Type B pancreatic cell (in vitro differentiated cells): ENCODE measurements at regions not wholly inside any gene's neighbourhood (a gene's known extent, or its start where the extent isn't known, plus 50 kb on each side); places are given as distances from the start of the nearest gene placed in this dataset.

Source experiments
- DNase-seq: peaks from one replicate; pipeline ENCODE4 v3.0.0; 2021; ENCODE audit warnings: mixed read lengths; ENCODE audit not compliant: unreplicated experiment; ENCODE audit errors: extremely low spot score
- H3K27ac Mint-ChIP-seq: 2 replicates; pipeline ENCODE4 v1.8.0; 2021; ENCODE audit warnings: mild to moderate bottlenecking, mixed read lengths
- H3K27me3 Mint-ChIP-seq: 2 replicates; pipeline ENCODE4 v1.8.0; 2021; ENCODE audit warnings: mixed read lengths
- H3K36me3 Mint-ChIP-seq: 2 replicates; pipeline ENCODE4 v1.8.0; 2021; ENCODE audit warnings: mixed read lengths
- H3K4me1 Mint-ChIP-seq: one replicate; pipeline ENCODE4 v1.8.0; 2021; ENCODE audit warnings: mixed read lengths; ENCODE audit not compliant: unreplicated experiment
- H3K4me3 Mint-ChIP-seq: 2 replicates; pipeline ENCODE4 v1.8.0; 2021; ENCODE audit warnings: mild to moderate bottlenecking, mixed read lengths
- H3K9me3 Mint-ChIP-seq: 2 replicates; pipeline ENCODE4 v1.8.0; 2021; ENCODE audit warnings: mixed read lengths
- CTCF ChIP-seq: fragments of 200-600 bp; sonication (generic); conservative IDR thresholded peaks from 2 replicates; pipeline ENCODE4 v1.5.0; 2021; ENCODE audit warnings: antibody characterized with exemption, mild to moderate bottlenecking

- Mint-ChIP-seq H3K36me3 (no peaks in the 10 kb centered on the region), H3K4me1 (no peaks in the 10 kb centered on the region), H3K9me3 (no peaks in the 10 kb centered on the region), H3K27me3 (no peaks in the 10 kb centered on the region), H3K27ac (no peak overlapping the region), H3K4me3 (no peak overlapping the region)
- DNase-seq, result no peak
- no peak for TF ChIP-seq CTCF
These were observed 217.5 kb upstream of the PPFIA2 start for GRCh38 chr12:81976661-81977060.

GRCh38 chr12:81974762-81975161, 215.6 kb upstream of the PPFIA2 start:
- no peak overlapping the region for H3K4me3 Mint-ChIP-seq
- DNase-seq, result no peak
- H3K27me3 Mint-ChIP-seq, result no peaks in the 10 kb centered on the region
- H3K4me1 Mint-ChIP-seq, result no peaks in the 10 kb centered on the region
- H3K9me3 Mint-ChIP-seq, result no peaks in the 10 kb centered on the region
- TF ChIP-seq CTCF, result no peak
- H3K27ac Mint-ChIP-seq, result no peak overlapping the region
- no peaks in the 10 kb centered on the region for H3K36me3 Mint-ChIP-seq

GRCh38 chr12:81968421-81968820, 209.3 kb upstream of the PPFIA2 start:
- no peaks in the 10 kb centered on the region for H3K27me3 Mint-ChIP-seq
- H3K9me3 Mint-ChIP-seq, result no peaks in the 10 kb centered on the region
- H3K27ac Mint-ChIP-seq, result no peak overlapping the region
- no peak overlapping the region for H3K4me3 Mint-ChIP-seq
- H3K4me1 Mint-ChIP-seq, result no peaks in the 10 kb centered on the region
- DNase-seq, result no peak
- no peaks in the 10 kb centered on the region for H3K36me3 Mint-ChIP-seq
- no peak for TF ChIP-seq CTCF

GRCh38 chr12:81963636-81964035, 204.5 kb upstream of the PPFIA2 start:
- H3K27ac Mint-ChIP-seq, result no peak overlapping the region
- H3K36me3 Mint-ChIP-seq, result no peaks in the 10 kb centered on the region
- H3K4me3 Mint-ChIP-seq, result no peak overlapping the region
- H3K4me1 Mint-ChIP-seq, result no peaks in the 10 kb centered on the region
- no peak for DNase-seq
- no peaks in the 10 kb centered on the region for H3K27me3 Mint-ChIP-seq
- H3K9me3 Mint-ChIP-seq, result no peaks in the 10 kb centered on the region
- no peak for TF ChIP-seq CTCF

- H3K4me3 Mint-ChIP-seq, result no peak overlapping the region
- H3K27me3 Mint-ChIP-seq, result no peaks in the 10 kb centered on the region
- H3K9me3 Mint-ChIP-seq, result no peaks in the 10 kb centered on the region
- no peaks in the 10 kb centered on the region for H3K36me3 Mint-ChIP-seq
- no peaks in the 10 kb centered on the region for H3K4me1 Mint-ChIP-seq
- TF ChIP-seq CTCF, result no peak
- no peak overlapping the region for H3K27ac Mint-ChIP-seq
- DNase-seq, result no peak
These were observed 203.9 kb upstream of the PPFIA2 start for GRCh38 chr12:81963026-81963425.
